ENCODE measurements at regions not wholly inside any gene's neighbourhood (a gene's known extent, or its start where the extent isn't known, plus 50 kb on each side); places are given as distances from the start of the nearest gene placed in this dataset.

- H3K27ac ChIP-seq = no peak overlapping the region
- FAIRE-seq = no peak
- TF ChIP-seq CTCF (IDR thresholded peaks at IDR 0.05) = no peak
- no peak overlapping the region for H3K4me3 ChIP-seq
- H3K27me3 ChIP-seq = no peaks in the 10 kb centered on the region
- H3K9me3 ChIP-seq = no peaks in the 10 kb centered on the region
- no peak for ATAC-seq
- no peaks in the 10 kb centered on the region for H3K36me3 ChIP-seq
- intact Hi-C loops (cut with DNase I) = no loop called here
- WGBS, 2 donors = 82 to 88% methylated on average over 4 of the region's 4 CpGs
- peaks cover 0 to 7% (median 7%) of the 10 kb centered on the region in 3 donors for H3K4me1 ChIP-seq
- DNase-seq = no peak
These were observed 86.6 kb downstream of the HFE start for GRCh38 chr6:26173836-26174145.

GRCh38 chr6:26175033-26175427 lies 87.8 kb downstream of the HFE start:
- no peaks in the 10 kb centered on the region for H3K36me3 ChIP-seq
- no peak for ATAC-seq
- peaks cover 0 to 7% (median 3%) of the 10 kb centered on the region in 3 donors for H3K4me1 ChIP-seq
- no peaks in the 10 kb centered on the region for H3K9me3 ChIP-seq
- no peak overlapping the region for H3K4me3 ChIP-seq
- WGBS, 2 donors = 14 to 18% methylated on average over 1 of the region's 1 CpG
- H3K27me3 ChIP-seq = no peaks in the 10 kb centered on the region
- TF ChIP-seq CTCF (IDR thresholded peaks at IDR 0.05) = no peak
- no peak for FAIRE-seq
- DNase-seq = no peak
- no peak overlapping the region for H3K27ac ChIP-seq
- intact Hi-C loops (cut with DNase I) = no loop called here

- intact Hi-C loops (cut with DNase I) = no loop called here
- 66 to 75% methylated on average over 5 of the region's 5 CpGs for WGBS, 2 donors
- TF ChIP-seq CTCF (IDR thresholded peaks at IDR 0.05) = peak in 3 of 4 donors; percentile 16 to 23 (median 18)
- no peak for DNase-seq
- Histone ChIP-seq H3K9me3 (no peaks in the 10 kb centered on the region), H3K36me3 (no peaks in the 10 kb centered on the region), H3K4me3 (no peak overlapping the region), H3K4me1 (peaks cover 0 to 7% (median 0%) of the 10 kb centered on the region in 3 donors), H3K27ac (no peak overlapping the region), H3K27me3 (no peaks in the 10 kb centered on the region)
- no peak for ATAC-seq
- FAIRE-seq = no peak
These were observed 88.4 kb downstream of the HFE start for GRCh38 chr6:26175428-26176181.

- TF ChIP-seq CTCF (IDR thresholded peaks at IDR 0.05) = no peak
- intact Hi-C loops (cut with DNase I) = no loop called here
- Histone ChIP-seq H3K4me1 (peaks cover 0 to 5% (median 0%) of the 10 kb centered on the region in 3 donors), H3K27me3 (no peaks in the 10 kb centered on the region), H3K9me3 (no peaks in the 10 kb centered on the region), H3K4me3 (no peak overlapping the region), H3K27ac (no peak overlapping the region), H3K36me3 (no peaks in the 10 kb centered on the region)
- ATAC-seq = no peak
- WGBS, 2 donors = 71 to 95% methylated on average over 1 of the region's 1 CpG
- FAIRE-seq = no peak
- no peak for DNase-seq
These were observed 92.4 kb downstream of the HFE start for GRCh38 chr6:26179675-26180074.

GRCh38 chr6:26180346-26180745 lies 93.1 kb downstream of the HFE start:
- no peak overlapping the region for H3K4me3 ChIP-seq
- FAIRE-seq = no peak
- H3K36me3 ChIP-seq = no peaks in the 10 kb centered on the region
- DNase-seq = no peak
- no peaks in the 10 kb centered on the region for H3K9me3 ChIP-seq
- H3K27ac ChIP-seq = no peak overlapping the region
- H3K27me3 ChIP-seq = no peaks in the 10 kb centered on the region
- no peak for TF ChIP-seq CTCF (IDR thresholded peaks at IDR 0.05)
- no peak for ATAC-seq
- intact Hi-C loops (cut with DNase I) = no loop called here
- 90 to 97% methylated on average over 7 of the region's 7 CpGs for WGBS, 2 donors
- H3K4me1 ChIP-seq = peaks cover 0 to 5% (median 0%) of the 10 kb centered on the region in 3 donors

Measured in pancreas (tissue), 10 donors.